Activated T-helper 17 cell treated with anti-CD3 and anti-CD28 coated beads, Interleukin-2, amount 50 U/mL, for 72 hours (primary cell): ENCODE measurements at regions not wholly inside any gene's neighbourhood (a gene's known extent, or its start where the extent isn't known, plus 50 kb on each side); places are given as distances from the start of the nearest gene placed in this dataset.
"Not testable (repeated sequence)": the region's sequence is repeated elsewhere in the genome, so short reads cannot be mapped to it uniquely, and the experiment has no call there.

Experiments used
- ATAC-seq: fragments of 150-1000 bp; cut with Tn5 transposase; replicated peaks from 2 replicates; pipeline ENCODE4 v1.10.0; 2021; ENCODE audit warnings: mild to moderate bottlenecking, moderate library complexity
- H3K27ac Mint-ChIP-seq: one replicate; pipeline ENCODE4 v1.8.0; 2022; ENCODE audit warnings: mixed read lengths
- H3K27me3 Mint-ChIP-seq: one replicate; pipeline ENCODE4 v1.8.0; 2022; ENCODE audit warnings: mixed read lengths
- H3K36me3 Mint-ChIP-seq: one replicate; pipeline ENCODE4 v1.8.0; 2022; ENCODE audit warnings: low read depth, mild to moderate bottlenecking, mixed read lengths
- H3K4me1 Mint-ChIP-seq: one replicate; pipeline ENCODE4 v1.8.0; 2022; ENCODE audit warnings: mixed read lengths
- H3K4me3 Mint-ChIP-seq: one replicate; pipeline ENCODE4 v1.8.0; 2022; ENCODE audit warnings: mild to moderate bottlenecking, mixed read lengths
- H3K9me3 Mint-ChIP-seq: one replicate; pipeline ENCODE4 v1.8.0; 2022; ENCODE audit warnings: mixed read lengths

DNA sequence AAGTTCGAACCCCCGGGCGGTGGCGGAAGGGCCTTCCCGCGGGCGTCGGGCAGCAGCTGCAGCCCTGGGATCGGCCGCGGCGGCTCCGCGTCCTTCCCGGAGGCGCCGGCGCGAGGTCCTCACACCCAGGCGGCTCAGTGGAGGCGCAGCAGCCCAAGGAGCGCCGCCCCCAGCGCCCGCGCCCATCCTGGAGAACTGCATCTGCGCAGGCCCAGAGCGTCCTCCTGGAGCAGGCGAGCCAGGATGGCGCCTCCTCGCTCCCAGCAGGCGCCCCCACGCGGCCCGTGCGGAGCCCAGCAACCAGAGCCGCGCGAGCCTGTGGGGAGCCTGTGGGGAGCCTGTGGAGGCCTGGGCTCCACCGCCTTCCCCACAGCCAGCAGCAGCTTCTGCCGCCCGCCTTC, 872.5 kb downstream of the TMEM121 start:
- ATAC-seq = peak; percentile 40
- H3K4me1 Mint-ChIP-seq = peaks cover 24% of the 10 kb centered on the region
- H3K9me3 Mint-ChIP-seq, H3K36me3 Mint-ChIP-seq, H3K27ac Mint-ChIP-seq, H3K27me3 Mint-ChIP-seq: not testable (repeated sequence)
- H3K4me3 Mint-ChIP-seq = peak overlapping the region; percentile 77

DNA sequence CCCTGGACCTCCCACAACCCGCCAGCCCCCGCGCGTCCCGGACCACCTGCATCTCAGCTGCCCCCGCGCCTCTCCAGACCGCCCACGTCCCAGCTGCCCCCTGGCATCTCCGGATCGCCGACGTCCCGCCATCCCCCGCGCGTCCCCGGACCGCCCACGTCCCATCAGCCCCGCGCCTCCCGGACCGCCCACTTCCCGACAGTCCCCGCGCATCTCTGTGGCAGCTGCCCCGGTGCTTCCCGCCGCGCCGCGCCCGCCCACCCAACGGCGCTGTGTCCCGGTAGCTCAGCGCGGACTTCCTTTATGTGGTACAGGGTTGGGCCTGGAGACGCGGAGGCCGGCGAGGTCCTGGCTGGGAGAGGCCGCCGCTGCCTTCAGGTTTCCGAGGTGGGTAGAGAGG, 874.9 kb downstream of the TMEM121 start:
- H3K36me3 Mint-ChIP-seq, H3K27ac Mint-ChIP-seq, H3K9me3 Mint-ChIP-seq, H3K4me1 Mint-ChIP-seq, H3K27me3 Mint-ChIP-seq, H3K4me3 Mint-ChIP-seq, ATAC-seq: not testable (repeated sequence)

- H3K4me1 Mint-ChIP-seq, H3K27me3 Mint-ChIP-seq, H3K36me3 Mint-ChIP-seq, H3K27ac Mint-ChIP-seq, H3K9me3 Mint-ChIP-seq, H3K4me3 Mint-ChIP-seq: not testable (repeated sequence)
- peak; percentile 38 for ATAC-seq
Measured at GRCh38 chr14:106410229-106410628, 883.8 kb downstream of the TMEM121 start.

GRCh38 chr14:106414464-106414863, 888.1 kb downstream of the TMEM121 start:
- H3K27me3 Mint-ChIP-seq = no peaks in the 10 kb centered on the region
- H3K4me3 Mint-ChIP-seq = no peak overlapping the region
- no peak for ATAC-seq
- no peaks in the 10 kb centered on the region for H3K36me3 Mint-ChIP-seq
- no peak overlapping the region for H3K27ac Mint-ChIP-seq
- H3K9me3 Mint-ChIP-seq = no peaks in the 10 kb centered on the region
- H3K4me1 Mint-ChIP-seq = peaks cover 7% of the 10 kb centered on the region

DNA sequence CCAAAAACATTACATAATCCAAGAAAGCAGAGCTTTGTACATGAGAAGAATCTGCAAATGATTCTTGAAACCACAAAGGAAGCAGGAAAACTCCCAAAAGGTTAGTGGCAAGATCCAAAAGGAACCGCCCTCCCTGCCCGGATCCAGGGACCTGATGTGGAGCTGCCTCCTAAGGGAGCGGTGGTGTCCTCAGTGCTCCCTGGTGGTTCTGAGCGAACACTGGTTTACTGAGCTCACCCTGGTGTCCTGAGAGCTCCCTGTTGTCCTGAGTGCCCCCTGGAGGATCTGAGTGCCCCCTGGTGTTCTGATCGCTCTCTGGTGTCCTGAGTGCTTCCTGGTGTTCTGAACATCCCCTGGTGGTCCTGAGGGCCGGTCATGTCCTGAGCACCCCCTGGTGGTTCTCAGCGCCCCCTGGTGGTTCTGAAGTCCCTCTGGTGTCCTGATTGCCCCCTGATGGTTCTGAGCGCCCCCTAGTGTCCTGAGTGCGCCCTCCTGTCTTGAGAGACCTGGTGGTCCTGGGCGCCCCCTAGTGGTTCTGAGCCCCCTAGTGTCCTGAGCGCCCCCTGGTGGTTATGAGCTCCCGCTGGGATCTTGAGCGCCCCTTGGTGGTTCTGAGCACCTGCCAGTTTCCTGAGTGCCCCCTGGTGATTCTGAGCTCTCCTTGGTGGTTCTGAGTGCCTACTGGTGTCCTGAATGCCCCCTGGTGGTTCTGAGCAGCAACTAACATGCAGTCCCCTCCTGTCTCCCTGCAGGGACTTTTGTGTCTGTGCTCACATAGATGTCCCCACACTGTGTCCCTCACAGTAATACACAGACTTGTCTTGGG, 891.1 kb downstream of the TMEM121 start:
- H3K4me1 Mint-ChIP-seq = no peaks in the 10 kb centered on the region
- H3K4me3 Mint-ChIP-seq = no peak overlapping the region
- no peaks in the 10 kb centered on the region for H3K9me3 Mint-ChIP-seq
- peak; percentile 88 for ATAC-seq
- H3K27ac Mint-ChIP-seq = no peak overlapping the region
- peaks cover 6% of the 10 kb centered on the region for H3K27me3 Mint-ChIP-seq
- no peaks in the 10 kb centered on the region for H3K36me3 Mint-ChIP-seq

- H3K4me1 Mint-ChIP-seq = no peaks in the 10 kb centered on the region
- no peaks in the 10 kb centered on the region for H3K9me3 Mint-ChIP-seq
- H3K27ac Mint-ChIP-seq = no peak overlapping the region
- H3K36me3 Mint-ChIP-seq = no peaks in the 10 kb centered on the region
- H3K4me3 Mint-ChIP-seq = no peak overlapping the region
- H3K27me3 Mint-ChIP-seq = peaks cover 8% of the 10 kb centered on the region
- no peak for ATAC-seq
Measured at GRCh38 chr14:106419376-106419965, 893.1 kb downstream of the TMEM121 start.

GRCh38 chr14:106421431-106422033, 895.1 kb downstream of the TMEM121 start:
- not testable (repeated sequence) for H3K27me3 Mint-ChIP-seq, H3K9me3 Mint-ChIP-seq, H3K27ac Mint-ChIP-seq, H3K4me1 Mint-ChIP-seq, H3K4me3 Mint-ChIP-seq, H3K36me3 Mint-ChIP-seq
- ATAC-seq = peak; percentile 84

- no peaks in the 10 kb centered on the region for H3K4me1 Mint-ChIP-seq
- no peak overlapping the region for H3K4me3 Mint-ChIP-seq
- no peak for ATAC-seq
- no peaks in the 10 kb centered on the region for H3K9me3 Mint-ChIP-seq
- H3K36me3 Mint-ChIP-seq = no peaks in the 10 kb centered on the region
- H3K27ac Mint-ChIP-seq = no peak overlapping the region
- peaks cover 14% of the 10 kb centered on the region for H3K27me3 Mint-ChIP-seq
Measured at GRCh38 chr14:106422066-106422465, 895.7 kb downstream of the TMEM121 start.

- ATAC-seq, H3K36me3 Mint-ChIP-seq, H3K9me3 Mint-ChIP-seq, H3K4me3 Mint-ChIP-seq, H3K4me1 Mint-ChIP-seq, H3K27ac Mint-ChIP-seq: not testable (repeated sequence)
- H3K27me3 Mint-ChIP-seq = peaks cover 15% of the 10 kb centered on the region
Measured at GRCh38 chr14:106425150-106425549, 898.8 kb downstream of the TMEM121 start.

- ATAC-seq = peak; percentile 47
- no peaks in the 10 kb centered on the region for H3K9me3 Mint-ChIP-seq
- no peak overlapping the region for H3K27ac Mint-ChIP-seq
- no peaks in the 10 kb centered on the region for H3K36me3 Mint-ChIP-seq
- H3K4me3 Mint-ChIP-seq = no peak overlapping the region
- H3K4me1 Mint-ChIP-seq = no peaks in the 10 kb centered on the region
- H3K27me3 Mint-ChIP-seq = peaks cover 37% of the 10 kb centered on the region
Measured at GRCh38 chr14:106436310-106436905, 910.0 kb downstream of the TMEM121 start.

- no peaks in the 10 kb centered on the region for H3K9me3 Mint-ChIP-seq
- H3K36me3 Mint-ChIP-seq = no peaks in the 10 kb centered on the region
- H3K27me3 Mint-ChIP-seq = peaks cover 36% of the 10 kb centered on the region
- H3K4me1 Mint-ChIP-seq = no peaks in the 10 kb centered on the region
- ATAC-seq = peak; percentile 61
- H3K27ac Mint-ChIP-seq = no peak overlapping the region
- no peak overlapping the region for H3K4me3 Mint-ChIP-seq
Measured at GRCh38 chr14:106442857-106443256, 916.5 kb downstream of the TMEM121 start.

- ATAC-seq = no peak
- Mint-ChIP-seq H3K4me3 (no peak overlapping the region), H3K36me3 (no peaks in the 10 kb centered on the region), H3K9me3 (no peaks in the 10 kb centered on the region), H3K27ac (no peak overlapping the region), H3K4me1 (no peaks in the 10 kb centered on the region), H3K27me3 (no peaks in the 10 kb centered on the region)
Measured at GRCh38 chr14:106455026-106455425, 928.6 kb downstream of the TMEM121 start.

GRCh38 chr14:106459971-106460730, 933.8 kb downstream of the TMEM121 start:
- peak; percentile 97 for ATAC-seq
- peak overlapping the region; percentile 21 for H3K4me3 Mint-ChIP-seq
- H3K27me3 Mint-ChIP-seq = no peaks in the 10 kb centered on the region
- no peaks in the 10 kb centered on the region for H3K4me1 Mint-ChIP-seq
- no peak overlapping the region for H3K27ac Mint-ChIP-seq
- no peaks in the 10 kb centered on the region for H3K9me3 Mint-ChIP-seq
- H3K36me3 Mint-ChIP-seq = no peaks in the 10 kb centered on the region

GRCh38 chr14:106460916-106461315, 934.5 kb downstream of the TMEM121 start:
- Mint-ChIP-seq H3K27ac (no peak overlapping the region), H3K36me3 (no peaks in the 10 kb centered on the region), H3K9me3 (no peaks in the 10 kb centered on the region), H3K27me3 (no peaks in the 10 kb centered on the region), H3K4me1 (no peaks in the 10 kb centered on the region), H3K4me3 (no peak overlapping the region)
- no peak for ATAC-seq
